ENCODE measurements at regions not wholly inside any gene's neighbourhood (a gene's known extent, or its start where the extent isn't known, plus 50 kb on each side); places are given as distances from the start of the nearest gene placed in this dataset.

GRCh38 chrX:134745636-134746409 is 51.2 kb downstream of the PABIR2 start:
- TF ChIP-seq POLR2AphosphoS5 (IDR thresholded peaks at IDR 0.05; ENCODE audit: low read depth, low read length) (no peak), SIN3A (IDR thresholded peaks at IDR 0.05; ENCODE audit: borderline replicate concordance, insufficient read depth, low read length) (no peak), TAF1 (IDR thresholded peaks at IDR 0.05; ENCODE audit: borderline replicate concordance, insufficient read depth, low read length) (no peak), REST (IDR thresholded peaks at IDR 0.05; ENCODE audit: insufficient read depth in 1 of 2, low read depth in 2 of 2, low read length in 2 of 2) (no peak), FOXP2 (optimal IDR thresholded peaks at IDR 0.05; ENCODE audit: borderline replicate concordance, extremely low read depth, extremely low read length, insufficient read depth) (no peak)

All from PFSK-1 (cell line).